Activated CD8-positive, alpha-beta memory T cell treated with anti-CD3 and anti-CD28 coated beads for 48 hours (primary cell): ENCODE measurements at regions not wholly inside any gene's neighbourhood (a gene's known extent, or its start where the extent isn't known, plus 50 kb on each side); places are given as distances from the start of the nearest gene placed in this dataset.
"Not testable (repeated sequence)": the region's sequence is repeated elsewhere in the genome, so short reads cannot be mapped to it uniquely, and the experiment has no call there.

Source experiments
- DNase-seq, 3 experiments: peaks; one replicate each; pipeline ENCODE4 v3.0.0-alpha.2; 2020; ENCODE audit warnings: low read depth in 2 of 3, low spot score in 2 of 3

DNA sequence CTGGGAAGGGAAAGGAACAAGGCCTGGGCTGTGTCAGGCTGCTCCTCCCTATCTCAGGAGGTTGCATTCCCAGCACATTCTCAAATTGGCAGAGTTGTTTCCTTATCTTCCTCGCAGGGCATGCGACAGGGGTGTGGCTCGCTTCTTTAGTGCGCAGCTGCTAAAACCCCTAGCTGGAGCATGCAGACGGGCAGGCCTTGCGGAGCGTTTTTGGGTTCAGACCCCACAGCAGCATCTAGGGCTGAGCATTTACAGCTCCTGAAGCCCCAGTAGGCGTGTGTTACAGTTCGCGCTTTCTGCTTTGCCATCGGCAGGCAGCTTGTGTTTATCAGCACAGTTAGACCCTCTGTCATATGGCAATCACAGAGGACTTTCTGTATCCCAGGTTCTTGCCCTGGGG lies 392.4 kb downstream of the TECRL start:
- no peak for DNase-seq

DNA sequence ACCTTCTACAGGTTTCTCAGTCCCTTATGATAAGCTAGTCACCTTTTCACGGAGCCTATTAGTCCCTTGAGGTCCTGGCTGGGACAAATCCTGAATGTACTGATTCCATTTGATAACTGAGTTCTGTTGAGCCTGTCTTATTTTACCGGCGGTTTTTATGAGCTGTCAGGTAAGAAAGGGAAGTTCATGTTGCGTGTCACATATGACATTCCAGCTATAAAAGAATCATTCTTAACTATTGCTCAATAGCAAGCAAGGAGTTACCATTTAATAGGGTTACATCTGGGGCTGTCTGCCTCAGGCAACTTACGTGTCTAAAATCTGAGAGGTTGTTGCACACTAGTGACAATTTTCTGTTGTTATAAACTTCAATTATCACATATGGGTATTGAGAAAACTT lies 394.6 kb downstream of the TECRL start:
- DNase-seq: no peak

- no peak for DNase-seq
Measured at GRCh38 chr4:64001229-64001898, 407.9 kb downstream of the TECRL start.

- no peak for DNase-seq
Measured at GRCh38 chr4:64000241-64000640, 409.0 kb downstream of the TECRL start.

- no peak for DNase-seq
Measured at GRCh38 chr4:63986253-63986652, 423.0 kb downstream of the TECRL start.

DNA sequence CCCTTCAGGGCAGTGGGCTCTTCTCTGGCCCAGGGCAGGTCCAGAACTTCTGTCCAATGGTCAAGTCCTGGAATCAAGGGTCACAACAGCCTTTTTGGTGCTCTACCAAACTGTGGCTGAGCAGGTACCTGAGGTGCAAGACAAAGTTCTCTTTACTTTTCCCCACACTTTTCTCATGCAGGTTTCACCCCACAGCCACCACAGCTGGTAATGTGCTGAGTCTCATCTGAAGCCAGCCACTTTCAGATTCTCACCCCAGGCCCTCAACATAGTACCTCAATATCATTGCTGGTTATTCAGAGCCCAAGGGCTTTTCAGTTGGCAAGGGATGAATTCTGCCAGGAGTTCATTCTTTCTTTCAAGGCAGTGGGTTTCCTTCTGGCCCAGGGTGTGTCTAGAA lies 426.0 kb downstream of the TECRL start:
- DNase-seq: no peak

- no peak for DNase-seq
Measured at GRCh38 chr4:63965875-63966274, 443.4 kb downstream of the TECRL start.

GRCh38 chr4:63942706-63943286 lies 466.5 kb downstream of the TECRL start:
- not testable (repeated sequence) for DNase-seq

DNA sequence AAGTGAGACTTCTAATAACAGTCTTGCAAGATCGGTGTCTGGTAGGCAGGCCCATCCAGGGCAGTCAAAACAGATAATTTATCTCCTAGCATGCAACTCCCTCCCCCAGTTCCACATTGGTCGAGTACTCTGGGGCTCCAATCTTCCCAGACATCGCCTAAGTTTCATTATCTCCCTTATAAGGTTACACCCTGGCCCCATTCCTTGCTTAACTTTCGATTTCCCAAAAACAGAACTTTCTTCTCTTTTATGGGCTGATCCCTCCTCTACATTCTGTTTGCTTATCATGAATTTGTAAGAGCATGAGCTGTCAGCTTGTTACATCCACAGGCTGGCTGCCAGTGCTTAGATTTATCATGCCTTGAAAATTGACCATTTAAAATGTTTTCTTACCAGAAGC lies 471.3 kb downstream of the TECRL start:
- DNase-seq: no peak

DNA sequence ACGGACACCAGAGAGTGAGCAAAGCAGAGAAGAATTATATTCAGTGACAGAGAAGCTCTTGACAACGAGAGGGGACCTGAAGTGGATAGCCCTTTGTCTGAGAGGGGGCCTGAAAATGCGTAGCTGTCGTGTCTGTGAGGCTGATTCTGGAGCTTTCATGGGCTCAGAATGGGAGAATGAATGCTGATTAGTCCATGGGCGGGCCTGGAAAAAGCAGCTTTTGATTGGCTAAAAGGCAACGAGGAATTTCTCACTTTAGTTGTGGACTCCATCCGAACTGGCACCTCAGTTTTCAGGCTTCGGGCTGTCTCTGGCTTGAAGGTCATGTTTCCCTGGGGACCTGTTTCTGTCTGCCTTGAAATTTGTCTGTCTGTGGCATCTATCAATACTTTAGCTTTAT lies 487.1 kb downstream of the TECRL start:
- DNase-seq: no peak

- no peak for DNase-seq
Measured at GRCh38 chr4:63921561-63921960, 487.7 kb downstream of the TECRL start.

DNA sequence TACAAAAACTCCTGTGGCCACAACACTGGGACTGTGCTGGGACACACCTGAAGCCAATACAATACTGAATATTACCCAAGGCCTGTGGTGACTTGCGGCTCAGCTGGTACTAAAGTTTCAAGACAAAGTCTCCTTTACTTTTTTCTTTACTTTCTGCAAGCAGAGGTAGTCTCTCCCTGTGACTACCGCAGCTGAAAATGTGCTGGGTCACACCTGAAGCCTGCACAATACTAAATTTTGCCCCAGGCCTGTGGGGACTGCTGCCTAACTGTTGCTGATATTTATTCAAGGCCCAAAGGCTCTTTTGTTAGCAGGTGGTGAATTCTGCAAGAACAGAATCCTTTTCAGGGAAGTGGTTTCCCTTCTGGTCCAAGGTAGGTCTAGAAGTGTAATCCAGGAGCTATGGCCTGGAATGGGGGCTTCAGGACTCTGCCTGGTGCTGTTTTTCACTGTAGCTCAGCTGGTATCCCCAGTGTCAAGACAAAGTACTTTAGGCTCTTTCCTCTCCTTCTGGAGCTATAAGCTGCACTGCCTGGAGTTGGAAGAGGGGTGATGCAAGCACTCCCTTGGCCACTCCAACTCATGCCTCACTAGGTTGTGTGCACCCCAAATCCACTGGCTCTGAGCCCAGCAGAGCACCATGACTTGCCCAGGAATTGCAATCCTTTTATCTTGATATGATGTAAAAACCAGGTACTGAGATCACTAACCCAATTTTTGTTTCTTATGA lies 489.4 kb downstream of the TECRL start:
- DNase-seq: no peak

DNA sequence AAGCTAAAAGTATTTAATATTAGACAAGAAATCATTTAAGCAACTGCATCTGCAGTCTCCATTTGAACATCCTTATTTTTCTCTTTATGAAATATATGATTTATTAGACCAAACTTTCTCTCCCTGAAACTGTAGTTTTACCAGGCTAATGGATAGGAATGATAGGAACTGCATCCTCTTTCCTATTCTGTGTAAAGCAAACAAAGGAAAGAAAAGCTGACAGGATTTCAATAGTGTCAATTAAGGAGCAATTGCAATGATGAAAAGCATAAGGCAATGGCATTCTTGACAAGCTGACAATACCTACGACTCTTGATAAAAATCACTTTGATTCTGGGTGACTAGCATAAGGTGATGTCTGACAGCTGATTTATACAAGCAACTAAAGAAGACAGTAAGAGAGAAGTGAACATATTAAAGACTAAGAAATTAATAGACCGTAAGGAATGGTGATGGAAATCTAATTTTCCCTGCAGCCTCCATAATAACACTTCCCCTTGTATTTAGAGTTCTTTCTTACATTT lies 502.5 kb downstream of the TECRL start:
- DNase-seq: no peak

GRCh38 chr4:63904201-63904600 lies 505.0 kb downstream of the TECRL start:
- DNase-seq: no peak

- DNase-seq: no peak
Measured at GRCh38 chr4:63901304-63901703, 507.9 kb downstream of the TECRL start.

DNA sequence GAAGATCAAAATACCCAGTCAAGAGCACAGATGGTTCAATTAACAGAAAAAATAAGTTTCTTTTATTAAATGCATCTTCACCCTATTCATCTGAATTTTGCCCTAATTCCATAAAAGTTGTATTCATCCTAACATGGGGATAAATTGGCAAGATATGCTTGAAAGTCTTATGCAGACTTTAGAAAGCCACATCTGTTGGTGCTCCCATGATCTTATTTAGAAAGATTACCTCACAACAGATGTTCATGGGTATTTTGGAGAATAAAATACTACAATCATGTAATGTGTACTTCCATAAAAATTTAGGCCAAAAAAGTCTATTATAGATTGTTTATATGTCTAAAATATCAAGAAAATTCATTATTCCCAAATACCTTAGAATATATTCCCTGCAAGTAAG lies 510.3 kb downstream of the TECRL start:
- no peak for DNase-seq

GRCh38 chr4:63894161-63894560 lies 515.1 kb downstream of the TECRL start:
- no peak for DNase-seq

- DNase-seq: no peak
Measured at GRCh38 chr4:63869370-63869769, 539.9 kb downstream of the TECRL start.

GRCh38 chr4:63851496-63851895 lies 557.8 kb downstream of the TECRL start:
- no peak for DNase-seq

DNA sequence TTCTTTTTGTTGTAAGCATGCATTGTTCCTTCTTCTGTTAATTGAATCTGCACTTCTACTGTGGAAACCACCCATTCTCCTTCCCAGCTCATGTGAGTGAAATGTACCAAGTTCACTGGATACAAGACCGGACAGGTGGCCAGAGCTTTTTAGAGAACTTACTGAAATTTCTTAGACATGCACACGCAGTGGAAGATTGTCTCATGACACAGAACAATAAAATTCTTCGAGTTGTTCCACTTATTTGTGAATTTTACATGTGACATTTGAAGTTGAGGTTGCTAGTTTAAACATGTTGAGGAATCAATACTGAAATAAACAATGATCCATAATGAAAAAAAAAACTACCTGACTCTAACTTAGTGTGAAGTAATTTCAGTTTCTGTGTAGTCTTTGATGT lies 568.0 kb downstream of the TECRL start:
- DNase-seq: no peak

- DNase-seq: no peak
Measured at GRCh38 chr4:63831590-63832155, 577.6 kb downstream of the TECRL start.
